HL-60 (cell line): ENCODE measurements at regions not wholly inside any gene's neighbourhood (a gene's known extent, or its start where the extent isn't known, plus 50 kb on each side); places are given as distances from the start of the nearest gene placed in this dataset.

Experiments
- CTCF ChIP-seq: IDR thresholded peaks from one replicate; pipeline ENCODE4 v1.5.1; 2011; ENCODE audit warnings: low read length, control low read depth, inconsistent platforms; ENCODE audit not compliant: insufficient read depth
- GABPA ChIP-seq: IDR thresholded peaks from 2 replicates; pipeline ENCODE4 v1.6.1; 2012; ENCODE audit warnings: low read depth
- POLR2AphosphoS5 ChIP-seq: IDR thresholded peaks from 2 replicates; pipeline ENCODE4 v1.6.1; 2012; ENCODE audit warnings: low read depth
- REST ChIP-seq: IDR thresholded peaks from 2 replicates; pipeline ENCODE4 v1.6.1; 2012; ENCODE audit warnings: low read depth; ENCODE audit not compliant: insufficient replicate concordance
- SPI1 ChIP-seq: IDR thresholded peaks from 2 replicates; pipeline ENCODE4 v1.6.1; 2012; ENCODE audit warnings: low read depth, mild to moderate bottlenecking, borderline replicate concordance

GRCh38 chr9:107971241-107971640, 481.7 kb upstream of the KLF4 start:
- TF ChIP-seq CTCF (no peak), REST (no peak), POLR2AphosphoS5 (no peak), GABPA (no peak), SPI1 (no peak)
